Medulla oblongata (tissue), 1 donor: ENCODE measurements at regions not wholly inside any gene's neighbourhood (a gene's known extent, or its start where the extent isn't known, plus 50 kb on each side); places are given as distances from the start of the nearest gene placed in this dataset.
"Not testable (repeated sequence)": the region's sequence is repeated elsewhere in the genome, so short reads cannot be mapped to it uniquely, and the experiment has no call there.

Source experiments
- DNase-seq: peaks from one replicate; pipeline ENCODE4 v3.0.0-alpha.2; 2015; ENCODE audit errors: extremely low spot score

DNA sequence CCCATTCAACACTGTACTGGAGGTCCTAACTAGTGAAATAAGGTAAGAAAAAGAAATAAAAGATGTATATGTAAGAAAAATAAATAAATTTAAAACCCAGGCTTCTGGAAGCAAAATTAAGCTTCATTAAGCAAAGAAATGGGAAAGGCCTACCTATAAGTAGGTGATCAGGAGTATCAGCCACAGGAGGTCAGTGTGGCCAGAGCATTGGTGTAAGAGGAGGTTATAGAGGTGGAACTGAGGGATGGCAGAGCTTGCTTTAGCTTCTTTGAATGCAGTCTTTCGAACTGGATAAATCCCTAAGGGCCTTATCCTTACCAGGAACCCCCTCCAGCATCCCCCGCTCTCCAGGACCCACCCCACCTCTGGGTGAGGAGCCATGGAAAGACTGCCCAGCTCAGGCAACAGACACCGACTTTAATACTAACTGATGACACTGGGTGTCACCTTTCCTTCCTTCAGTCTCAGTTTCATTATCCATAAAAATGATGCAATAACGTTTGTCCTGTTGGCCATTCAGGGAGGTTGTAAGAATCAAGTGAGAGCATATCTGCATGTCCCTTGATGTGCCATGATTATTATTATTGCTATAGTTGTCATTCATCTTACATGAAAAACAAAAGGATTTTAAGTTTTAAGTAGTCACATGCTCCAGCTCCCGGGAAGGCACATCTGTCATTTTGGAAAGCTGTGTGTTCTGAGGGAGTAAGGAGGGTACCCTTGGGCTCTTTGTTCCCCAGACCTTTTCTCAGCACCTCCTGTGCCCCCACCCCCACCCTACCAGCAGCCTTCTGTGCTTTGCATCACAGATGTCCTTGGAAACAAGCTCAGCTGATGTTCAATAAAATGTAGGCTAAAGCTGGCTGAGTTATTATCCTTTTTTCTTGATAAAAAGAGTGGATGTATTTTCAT is 50.8 kb upstream of the CTNNA1 start:
- DNase-seq: no peak

DNA sequence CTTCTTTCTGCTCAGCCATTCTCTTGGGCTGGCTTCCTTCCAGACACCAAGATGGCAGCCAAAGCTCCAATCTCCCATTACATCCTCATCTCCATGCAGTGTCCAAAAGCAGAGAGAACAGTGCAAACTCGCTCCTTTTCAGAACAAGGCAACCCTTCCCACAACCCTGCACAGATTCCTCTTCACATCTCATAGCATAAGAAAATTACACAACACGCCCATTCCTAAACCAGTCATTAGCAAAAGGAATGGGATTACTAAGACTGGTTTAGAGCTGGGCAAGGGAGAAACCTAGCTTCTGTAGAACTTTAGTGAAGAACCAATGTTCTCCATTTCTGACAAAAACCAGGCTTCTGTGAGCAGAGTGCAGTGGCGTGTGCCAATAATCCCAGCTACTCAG is 51.5 kb upstream of the CTNNA1 start:
- no peak for DNase-seq

DNA sequence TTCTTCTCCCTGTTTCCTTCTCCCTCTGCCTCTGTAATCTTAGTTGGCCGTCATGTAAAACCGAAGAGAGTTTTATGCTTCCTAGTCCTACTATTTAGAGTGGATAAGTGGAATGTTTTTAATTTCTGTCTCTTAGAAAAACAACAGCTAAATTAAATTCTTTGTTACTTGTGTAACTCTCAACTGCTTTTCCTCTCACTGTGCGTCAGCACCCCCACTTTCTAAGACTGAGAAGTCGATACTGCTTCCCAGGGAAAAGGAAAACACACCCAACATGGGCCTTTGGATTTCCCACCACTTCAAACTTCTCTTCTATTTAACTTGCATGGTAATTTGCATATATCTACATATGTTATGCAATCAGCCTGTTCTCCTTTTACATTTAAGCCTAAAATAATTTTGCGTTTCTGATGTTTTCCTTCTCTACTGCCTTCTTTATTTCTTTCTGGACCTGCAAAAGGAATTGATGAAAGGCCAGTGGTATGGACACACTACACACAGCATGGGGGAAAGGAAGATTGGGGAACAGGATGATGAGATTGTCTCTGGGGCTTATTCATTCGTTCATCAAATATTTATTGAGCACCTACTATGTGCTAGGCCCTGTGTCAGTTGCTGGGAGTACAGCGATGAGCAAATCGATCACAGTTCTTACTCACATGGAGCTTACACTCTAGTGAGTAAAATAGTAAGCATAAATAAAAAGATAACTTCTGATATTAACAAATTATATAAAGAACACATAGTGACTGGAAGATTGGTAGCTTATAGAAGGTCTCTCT is 52.5 kb upstream of the CTNNA1 start:
- no peak for DNase-seq

DNA sequence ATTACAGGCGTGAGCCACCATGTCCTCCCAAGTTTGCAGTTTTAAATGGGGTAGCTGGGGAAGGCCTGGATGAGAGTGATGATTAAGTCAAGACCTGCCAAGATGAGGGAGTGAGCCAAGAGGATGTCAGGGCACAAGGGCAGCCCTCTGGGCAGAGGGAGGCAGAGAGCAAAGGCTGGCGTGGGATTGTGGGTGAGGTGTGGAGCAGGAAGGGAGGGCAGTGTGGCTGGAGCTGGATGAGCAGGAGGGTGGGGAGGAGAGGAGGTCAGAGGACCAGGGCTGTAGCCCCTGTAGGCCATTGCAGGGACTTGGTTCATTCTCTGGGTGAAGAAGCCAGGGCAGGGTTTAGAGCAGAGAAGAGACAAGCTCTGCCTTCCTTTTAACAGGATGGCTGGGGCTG is 53.7 kb upstream of the CTNNA1 start:
- no peak for DNase-seq

DNA sequence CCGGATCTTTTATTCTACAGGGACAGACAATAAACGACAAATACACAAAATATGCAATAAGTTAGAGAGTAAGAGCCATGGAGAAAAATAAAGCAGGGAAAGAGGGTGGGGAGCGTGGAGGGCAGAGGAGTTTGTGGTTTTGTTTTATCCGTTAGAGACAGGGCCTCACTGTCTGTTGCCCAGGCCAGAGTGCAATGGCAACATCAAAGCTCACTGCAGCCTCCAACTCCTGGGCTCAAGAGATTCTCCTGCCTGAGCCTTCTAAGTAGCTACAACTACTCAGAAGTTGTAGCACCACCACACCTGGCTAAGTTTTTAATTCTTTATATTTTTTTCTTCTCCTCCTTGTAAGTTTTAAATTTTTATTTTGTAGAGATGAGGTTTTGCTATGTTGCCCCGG is 54.5 kb upstream of the CTNNA1 start:
- DNase-seq: no peak

DNA sequence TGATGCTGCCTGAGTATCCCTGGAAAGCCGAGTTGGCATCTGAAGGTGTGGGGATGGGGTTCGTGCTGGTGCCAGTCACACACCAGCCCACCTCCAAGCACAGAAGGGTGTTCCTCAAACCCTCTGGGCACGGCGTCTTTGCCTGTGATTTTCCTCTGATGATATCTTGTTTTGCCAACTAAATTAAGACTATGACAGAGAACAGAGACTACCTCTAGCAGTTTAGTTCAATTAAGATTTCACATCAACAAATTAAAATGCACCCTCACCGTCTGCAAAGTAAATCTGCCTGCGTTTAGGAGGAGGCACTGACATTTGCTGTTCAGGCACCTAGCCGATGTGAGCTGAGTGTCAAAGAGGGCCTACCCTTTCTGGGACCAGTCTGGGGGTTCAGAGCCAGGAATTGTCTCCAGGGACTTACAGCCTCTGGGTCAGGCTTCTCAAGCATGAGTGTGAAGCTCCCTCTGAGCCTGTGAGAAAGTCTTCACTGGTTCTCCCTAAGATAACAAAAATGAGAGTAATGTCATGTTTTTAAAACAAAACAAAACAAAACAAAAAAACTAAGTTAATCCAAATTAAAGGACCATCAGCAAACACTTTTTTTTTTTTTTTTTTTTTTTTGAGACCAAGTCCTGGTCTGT is 55.4 kb upstream of the CTNNA1 start:
- no peak for DNase-seq

DNA sequence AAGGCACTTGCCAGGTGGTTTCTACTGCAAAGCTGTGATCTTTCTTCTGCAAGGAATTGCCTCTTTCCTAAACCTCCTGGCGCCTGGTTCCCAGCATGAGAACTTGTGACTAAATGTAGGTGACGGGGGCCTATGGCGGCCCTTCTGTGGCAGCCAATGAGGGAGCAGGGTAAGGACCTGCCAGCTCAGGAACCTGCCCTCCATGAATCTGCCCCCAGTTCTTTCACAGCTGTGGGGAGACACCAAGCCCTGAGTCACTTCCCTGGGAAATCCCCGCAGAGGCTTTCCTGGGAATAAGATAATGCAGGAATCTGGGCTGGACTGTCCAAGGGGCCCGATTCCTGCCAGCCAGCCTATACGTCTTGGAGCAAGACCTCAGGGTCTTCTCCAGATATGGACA is 56.7 kb upstream of the CTNNA1 start:
- no peak for DNase-seq

DNA sequence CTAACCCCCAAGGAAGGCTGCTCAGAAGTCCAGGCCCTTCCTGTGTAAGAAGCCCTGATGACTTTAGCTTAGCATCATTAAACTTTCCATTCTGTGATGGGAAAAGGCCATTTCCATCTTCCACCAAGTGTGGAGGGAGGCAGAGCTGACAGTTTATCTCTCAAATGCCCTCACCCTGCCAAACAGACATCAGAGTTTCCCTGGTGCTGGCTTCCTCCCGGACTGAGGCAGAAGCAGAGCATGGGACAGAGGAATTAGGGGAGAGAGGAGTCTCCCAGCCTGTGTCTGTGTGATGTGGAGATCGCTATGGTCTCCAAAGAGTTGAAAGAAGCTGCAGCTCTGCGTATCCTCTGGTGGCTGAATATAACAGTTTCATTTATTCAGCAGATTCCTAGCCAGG is 57.4 kb upstream of the CTNNA1 start:
- DNase-seq: no peak

DNA sequence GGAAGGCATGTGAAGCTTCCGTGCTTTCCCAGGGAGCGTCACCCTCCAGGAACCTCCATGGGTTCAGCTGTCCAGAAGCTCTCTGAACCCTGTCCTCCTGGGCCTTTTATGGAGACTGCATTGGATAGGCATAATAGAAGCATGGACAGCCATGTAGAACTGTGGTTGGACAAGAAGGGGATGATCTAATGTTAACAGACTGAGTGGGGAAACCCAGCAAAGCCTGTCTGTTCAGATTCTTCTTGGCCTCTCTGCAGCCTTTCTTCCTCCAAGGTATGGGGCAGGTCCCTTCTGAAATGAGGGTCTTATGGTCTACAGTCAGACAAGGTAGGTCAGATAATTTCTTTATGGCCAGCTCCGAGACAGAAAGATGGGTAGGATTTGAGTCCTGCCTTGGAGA is 59.1 kb upstream of the CTNNA1 start:
- no peak for DNase-seq

DNA sequence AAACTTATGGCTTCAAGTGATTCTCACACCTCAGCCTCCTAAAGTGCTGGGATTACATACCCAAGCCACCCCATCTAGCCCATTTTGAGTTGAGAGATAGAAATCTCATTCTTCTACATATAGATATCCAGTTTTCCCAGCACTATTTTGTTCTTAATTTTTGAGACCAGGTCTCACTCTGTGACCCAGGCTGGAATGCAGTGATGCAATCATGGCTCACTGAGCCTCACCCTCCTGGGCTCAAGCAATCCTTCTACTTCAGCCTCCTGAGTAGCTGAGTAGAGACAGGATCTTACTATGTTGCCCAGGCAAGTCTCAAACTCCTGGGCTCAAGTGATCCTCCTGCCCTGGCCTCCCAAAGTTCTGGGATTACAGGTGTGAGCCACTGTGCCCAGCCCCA is 60.9 kb upstream of the CTNNA1 start:
- DNase-seq: no peak

DNA sequence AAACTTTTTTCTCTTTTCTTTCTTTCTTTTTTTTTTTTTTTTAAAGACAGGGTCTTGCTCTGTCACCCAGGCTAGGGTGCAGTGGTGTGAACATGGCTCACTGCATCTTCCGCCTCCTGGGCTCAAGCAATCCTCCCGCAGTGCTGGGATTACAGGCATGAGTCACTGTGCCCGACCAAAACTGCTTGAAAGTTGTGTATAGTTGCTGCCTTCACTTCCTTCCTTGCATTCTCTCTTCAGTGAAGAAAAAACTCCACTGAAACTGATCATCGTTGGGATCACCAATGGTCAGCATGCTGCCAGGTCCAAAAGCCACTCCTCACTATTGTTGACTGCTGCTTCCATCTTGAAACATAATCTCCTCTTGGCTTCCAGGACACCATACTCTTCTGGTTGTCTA is 66.6 kb upstream of the CTNNA1 start:
- no peak for DNase-seq

DNA sequence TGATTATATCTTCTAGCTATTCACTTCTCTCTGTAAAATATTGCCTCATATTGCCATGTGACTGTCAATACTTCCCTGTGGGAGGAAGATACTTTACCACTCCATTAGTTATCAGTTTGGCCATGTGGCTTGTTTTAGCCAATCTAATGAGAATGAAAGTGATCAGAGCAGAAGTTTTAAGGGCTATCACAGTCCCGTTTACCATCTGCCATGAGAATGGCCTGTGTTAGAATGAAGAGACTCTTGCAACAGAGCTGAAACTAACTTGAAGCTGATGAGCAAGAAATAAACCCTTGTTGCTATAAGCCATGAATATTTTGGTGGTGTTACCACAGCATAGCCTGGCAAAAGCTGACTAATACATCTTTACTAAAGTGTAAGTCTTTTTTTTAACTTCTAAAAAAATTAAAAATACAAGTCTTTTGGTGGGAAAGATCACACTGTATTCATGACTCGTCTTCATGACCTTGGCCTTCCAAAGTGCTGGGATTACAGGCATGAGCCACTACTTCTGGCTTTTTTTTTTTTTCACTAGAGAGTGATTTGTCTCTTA is 68.0 kb upstream of the CTNNA1 start:
- DNase-seq: no peak

DNA sequence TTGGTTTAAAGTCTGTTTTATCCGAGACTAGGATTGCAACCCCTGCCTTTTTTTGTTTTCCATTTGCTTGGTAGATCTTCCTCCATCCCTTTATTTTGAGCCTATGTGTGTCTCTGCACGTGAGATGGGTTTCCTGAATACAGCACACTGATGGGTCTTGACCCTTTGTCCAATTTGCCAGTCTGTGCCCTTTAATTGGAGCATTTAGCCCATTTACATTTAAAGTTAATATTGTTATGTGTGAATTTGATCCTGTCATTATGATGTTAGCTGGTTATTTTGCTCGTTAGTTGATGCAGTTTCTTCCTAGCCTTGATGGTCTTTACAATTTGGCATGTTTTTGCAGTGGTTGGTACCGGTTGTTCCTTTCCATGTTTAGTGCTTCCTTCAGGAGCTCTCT is 70.8 kb upstream of the CTNNA1 start:
- not testable (repeated sequence) for DNase-seq

DNA sequence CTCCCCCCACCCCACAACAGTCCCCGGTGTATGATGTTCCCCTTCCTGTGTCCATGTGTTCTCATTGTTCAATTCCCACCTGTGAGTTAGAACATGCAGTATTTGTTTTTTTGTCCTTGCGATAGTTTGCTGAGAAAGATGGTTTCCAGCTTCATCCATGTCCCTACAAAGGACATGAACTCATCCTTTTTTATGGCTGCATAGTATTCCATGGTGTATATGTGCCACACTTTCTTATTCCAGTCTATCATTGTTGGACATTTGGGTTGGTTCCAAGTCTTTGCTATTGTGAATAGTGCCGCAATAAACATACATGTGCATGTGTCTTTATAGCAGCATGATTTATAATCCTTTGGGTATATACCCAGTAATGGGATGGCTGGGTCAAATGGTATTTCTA is 74.4 kb upstream of the CTNNA1 start:
- DNase-seq: not testable (repeated sequence)

DNA sequence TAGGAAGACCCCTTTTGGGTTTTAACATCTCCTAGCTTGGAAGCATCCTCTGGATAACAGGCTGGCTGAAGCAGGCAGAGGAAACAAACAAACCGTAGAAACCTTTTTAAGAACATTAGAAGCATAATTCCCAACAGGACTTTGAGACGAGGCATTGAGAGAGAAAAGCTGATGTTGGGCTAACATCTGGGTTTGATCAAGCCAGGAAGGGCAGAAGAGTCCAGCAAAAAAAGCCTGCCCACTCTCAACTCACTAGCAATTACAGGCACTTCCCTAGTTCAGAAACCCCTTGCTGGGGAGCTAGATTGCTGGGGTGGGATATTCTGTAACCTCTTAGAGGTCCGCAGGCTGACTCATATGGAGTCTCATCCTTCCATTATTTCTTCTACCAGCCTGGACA is 75.4 kb upstream of the CTNNA1 start:
- no peak for DNase-seq

DNA sequence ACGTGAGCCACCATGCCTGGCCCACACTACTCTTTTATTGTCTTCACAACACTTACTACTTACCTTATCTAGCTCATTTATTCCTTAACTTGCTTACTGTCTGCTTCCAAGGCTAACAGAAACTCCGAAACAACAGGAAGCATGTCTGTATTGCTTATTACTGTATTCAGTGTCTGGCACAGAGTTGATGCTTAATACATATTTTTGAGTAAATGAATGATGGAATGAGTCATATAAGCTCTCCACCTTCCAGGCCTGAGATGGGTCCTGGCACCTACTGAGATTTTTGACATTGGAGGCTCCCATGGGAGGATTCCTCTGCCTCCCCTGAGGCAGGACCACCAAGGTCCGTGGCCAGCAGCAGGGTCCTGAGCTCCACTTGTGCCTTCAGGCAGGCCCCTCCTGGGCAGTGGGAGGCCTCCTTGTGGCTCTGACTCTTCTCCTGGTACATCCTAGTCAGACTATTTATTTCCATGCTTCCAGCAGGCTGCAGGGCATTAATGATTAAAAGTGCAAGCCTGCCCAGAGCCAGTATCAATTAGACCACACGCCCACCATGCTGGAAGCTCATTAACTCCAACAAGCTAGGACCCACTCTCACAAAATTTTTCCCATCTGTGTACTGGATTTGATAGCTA is 76.5 kb upstream of the CTNNA1 start:
- no peak for DNase-seq

DNA sequence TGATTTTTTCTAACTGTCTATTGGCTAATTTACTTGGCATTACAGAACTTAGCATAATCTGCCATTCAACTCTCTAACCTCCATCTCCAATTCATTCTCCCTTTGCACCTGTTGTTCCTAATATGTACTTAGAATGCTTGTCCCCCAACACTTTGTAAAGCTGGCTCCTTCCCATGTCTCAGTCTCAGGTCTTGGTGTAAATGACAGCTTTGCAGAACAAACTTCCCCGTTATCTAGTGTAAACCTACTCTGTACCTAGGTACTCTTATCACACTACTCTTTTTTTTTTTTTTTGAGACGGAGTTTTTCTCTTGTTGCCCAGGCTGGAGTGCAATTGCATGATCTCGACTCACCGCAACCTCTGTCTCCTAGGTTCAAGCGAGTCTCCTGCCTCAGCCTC is 77.2 kb upstream of the CTNNA1 start:
- no peak for DNase-seq

DNA sequence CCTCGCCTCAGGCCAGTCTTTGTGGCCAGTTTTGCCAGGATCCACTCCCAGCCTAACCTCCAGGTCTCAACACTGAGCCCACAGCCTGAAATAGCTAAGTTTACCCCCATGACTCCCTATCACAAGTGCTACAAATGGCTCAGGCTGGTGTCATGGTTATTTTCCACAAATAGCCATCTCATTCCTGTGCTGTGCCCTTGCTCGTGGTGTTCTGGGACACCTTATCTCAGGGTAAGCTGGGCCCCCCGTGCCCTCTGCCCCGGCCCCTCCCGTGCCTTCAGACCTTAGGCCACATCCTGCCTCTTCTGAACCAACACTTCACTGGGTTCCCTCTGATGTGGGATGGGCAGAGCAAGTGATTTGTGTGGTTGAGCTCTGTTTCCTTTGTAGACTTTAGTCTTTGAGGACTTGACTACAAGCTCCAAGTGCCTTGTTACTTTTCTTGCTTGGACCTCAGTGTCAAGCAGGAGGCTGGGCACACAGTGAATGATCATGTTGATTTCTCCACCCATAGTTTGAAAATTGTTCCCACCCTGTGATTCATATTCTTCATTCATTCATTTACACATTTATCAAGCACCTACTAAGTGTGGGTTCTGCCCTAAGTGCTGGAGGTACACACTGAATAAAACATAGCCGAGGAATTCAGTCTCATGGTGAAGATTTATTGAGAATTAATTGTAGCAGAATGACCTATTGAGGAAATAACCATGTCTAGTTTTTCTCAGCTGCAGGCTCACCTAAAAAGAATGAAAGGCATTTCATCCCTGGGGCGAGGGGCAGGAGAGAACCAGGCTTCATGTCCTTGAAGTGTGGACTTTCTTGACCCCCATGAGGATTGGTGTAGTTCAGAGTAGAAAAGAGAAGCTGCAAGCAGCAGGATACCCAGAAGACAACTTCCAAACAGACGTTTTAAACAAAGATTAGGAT is 84.5 kb upstream of the CTNNA1 start:
- DNase-seq: no peak

DNA sequence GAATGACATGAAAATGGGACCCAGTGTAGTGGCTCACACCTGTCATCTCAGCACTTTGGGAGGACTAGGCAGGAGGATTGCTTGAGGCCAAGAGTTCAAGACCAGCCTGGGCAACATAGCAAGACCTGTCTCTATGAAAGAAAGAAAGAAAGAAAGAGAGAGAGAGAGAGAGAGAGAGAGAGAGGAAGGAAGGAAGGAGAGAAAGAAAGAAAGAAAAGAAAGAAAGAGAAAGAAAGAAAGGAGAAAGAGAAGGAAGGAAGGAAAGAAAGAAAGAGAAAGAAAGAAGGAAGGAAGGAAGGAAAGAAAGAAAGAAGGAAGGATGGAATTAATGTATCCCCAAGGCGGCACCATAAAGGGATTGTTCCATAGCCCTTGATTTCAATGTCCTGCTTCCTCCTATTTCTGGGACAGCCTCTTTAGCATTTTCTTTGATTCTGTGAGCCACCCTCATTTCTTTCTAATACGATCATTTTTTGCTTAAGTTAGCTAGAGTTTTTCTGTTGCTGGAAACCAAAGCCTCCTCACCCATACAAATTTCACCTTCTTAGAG is 85.4 kb upstream of the CTNNA1 start:
- DNase-seq: not testable (repeated sequence)

DNA sequence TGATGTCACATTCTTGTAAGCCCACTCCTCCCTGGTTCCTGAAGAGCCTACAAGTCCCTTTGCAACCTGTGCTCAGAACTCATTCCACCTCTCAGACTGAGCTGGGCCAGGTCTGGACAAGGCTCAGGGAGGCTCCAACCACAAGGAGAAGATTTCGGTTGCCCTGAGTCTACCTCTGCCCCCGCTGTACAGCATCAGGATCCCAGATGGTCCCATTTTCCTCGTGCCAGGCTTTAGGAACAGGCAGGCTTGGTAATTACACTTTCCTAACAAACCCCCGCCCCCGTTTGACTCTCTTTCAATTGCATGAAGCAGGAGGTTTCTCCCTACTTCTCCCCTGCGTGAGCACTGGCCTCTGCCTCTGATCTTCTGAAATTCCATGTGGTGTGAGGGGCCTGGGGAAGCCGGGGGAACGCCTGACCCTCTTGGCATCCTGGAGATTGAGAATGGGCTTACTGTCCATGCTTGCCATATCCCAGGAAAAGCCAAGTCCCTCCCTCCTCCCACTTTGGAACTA is 86.9 kb upstream of the CTNNA1 start:
- DNase-seq: no peak
